ENCODE measurements at regions not wholly inside any gene's neighbourhood (a gene's known extent, or its start where the extent isn't known, plus 50 kb on each side); places are given as distances from the start of the nearest gene placed in this dataset. TPM values are rescaled to one million over a fixed set of nuclear protein-coding genes. Genes with fewer than 3 reads are reported as not detected.
"Not testable (repeated sequence)": the region's sequence is repeated elsewhere in the genome, so short reads cannot be mapped to it uniquely, and the experiment has no call there.

- no peak overlapping the region for H3K4me3 ChIP-seq
- no peak overlapping the region for H3K27ac ChIP-seq
- H3K9me3 ChIP-seq = no peaks in the 10 kb centered on the region
- TF ChIP-seq POLR2AphosphoS5 (IDR thresholded peaks at IDR 0.05; ENCODE audit: insufficient read depth in 1 of 2, low read depth in 1 of 2) (no peak), POLR2A (IDR thresholded peaks at IDR 0.05) (no peak), CTCF (IDR thresholded peaks at IDR 0.05) (no peak)
- H3K36me3 ChIP-seq = no peaks in the 10 kb centered on the region
- H3K4me1 ChIP-seq = peaks cover 5% of the 10 kb centered on the region
- DNase-seq (ENCODE audit: extremely low spot score in 2 of 2) = no peak
- H3K27me3 ChIP-seq = no peaks in the 10 kb centered on the region
- intact Hi-C loops (cut with DNase I) = no loop called here
Measured at GRCh38 chr4:174387143-174387542, 103.4 kb downstream of the CEP44 start.

- DNase-seq (ENCODE audit: extremely low spot score in 2 of 2) = no peak
- Histone ChIP-seq H3K27ac (no peak overlapping the region), H3K27me3 (no peaks in the 10 kb centered on the region), H3K4me3 (no peak overlapping the region), H3K4me1 (peaks cover 5% of the 10 kb centered on the region), H3K9me3 (no peaks in the 10 kb centered on the region), H3K36me3 (no peaks in the 10 kb centered on the region)
- TF ChIP-seq CTCF (IDR thresholded peaks at IDR 0.05) = no peak
- no peak for TF ChIP-seq POLR2A (IDR thresholded peaks at IDR 0.05)
- no peak for TF ChIP-seq POLR2AphosphoS5 (IDR thresholded peaks at IDR 0.05; ENCODE audit: insufficient read depth in 1 of 2, low read depth in 1 of 2)
- intact Hi-C loops (cut with DNase I) = no loop called here
Measured at GRCh38 chr4:174383783-174384182, 100.1 kb downstream of the CEP44 start.

GRCh38 chr4:174382938-174383605 lies 99.4 kb downstream of the CEP44 start:
- H3K4me1 ChIP-seq; H3K36me3 ChIP-seq; H3K9me3 ChIP-seq; H3K27me3 ChIP-seq; intact Hi-C loops (cut with DNase I); H3K4me3 ChIP-seq; DNase-seq (ENCODE audit: extremely low spot score in 2 of 2); H3K27ac ChIP-seq: not testable (repeated sequence)

Small RNA genes in the stretch of these regions (microRNA-seq; reads per million reads assigned to microRNA genes)
- not detected for gene MIR4276 (ENCODE audit: borderline number of aligned reads, borderline replicate concordance)

Small RNA genes in the stretch of these regions (small RNA-seq; reads per million reads assigned to genes)
- gene MIR4276 = not detected

Data from vagina (tissue), 2 donors.